Kidney glomerular epithelial cell (primary cell): ENCODE measurements at regions not wholly inside any gene's neighbourhood (a gene's known extent, or its start where the extent isn't known, plus 50 kb on each side); places are given as distances from the start of the nearest gene placed in this dataset.

ENCODE experiments used
- DNase-seq: peaks from one replicate; lab custom pipeline; 2025; lab: John Stamatoyannopoulos, UW

GRCh38 chr1:22315315-22316078 lies 136.2 kb upstream of the ZBTB40 start:
- DNase-seq = no peak

- DNase-seq = no peak
Measured at GRCh38 chr1:22317231-22317919, 134.3 kb upstream of the ZBTB40 start.

GRCh38 chr1:22317920-22318243 lies 133.8 kb upstream of the ZBTB40 start:
- DNase-seq = no peak

- no peak for DNase-seq
Measured at GRCh38 chr1:22318279-22318981, 133.2 kb upstream of the ZBTB40 start.

GRCh38 chr1:22319608-22320007 lies 132.0 kb upstream of the ZBTB40 start:
- DNase-seq = peak; percentile 17

- DNase-seq = no peak
Measured at GRCh38 chr1:22320587-22321344, 130.9 kb upstream of the ZBTB40 start.

- DNase-seq = no peak
Measured at GRCh38 chr1:22321917-22322316, 129.7 kb upstream of the ZBTB40 start.

- DNase-seq = no peak
Measured at GRCh38 chr1:22323141-22323845, 128.4 kb upstream of the ZBTB40 start.

- DNase-seq = no peak
Measured at GRCh38 chr1:22323846-22324504, 127.7 kb upstream of the ZBTB40 start.

- no peak for DNase-seq
Measured at GRCh38 chr1:22325531-22326371, 125.9 kb upstream of the ZBTB40 start.

GRCh38 chr1:22326372-22326915 lies 125.2 kb upstream of the ZBTB40 start:
- DNase-seq = no peak

GRCh38 chr1:22326931-22327330 lies 124.7 kb upstream of the ZBTB40 start:
- no peak for DNase-seq

- no peak for DNase-seq
Measured at GRCh38 chr1:22327411-22327810, 124.2 kb upstream of the ZBTB40 start.

GRCh38 chr1:22328331-22329147 lies 123.1 kb upstream of the ZBTB40 start:
- no peak for DNase-seq

GRCh38 chr1:22329148-22329515 lies 122.5 kb upstream of the ZBTB40 start:
- DNase-seq = no peak

GRCh38 chr1:22330092-22330759 lies 121.4 kb upstream of the ZBTB40 start:
- no peak for DNase-seq

GRCh38 chr1:22330760-22331119 lies 120.9 kb upstream of the ZBTB40 start:
- DNase-seq = no peak

- no peak for DNase-seq
Measured at GRCh38 chr1:22331618-22332423, 119.8 kb upstream of the ZBTB40 start.
